ENCODE measurements at regions not wholly inside any gene's neighbourhood (a gene's known extent, or its start where the extent isn't known, plus 50 kb on each side); places are given as distances from the start of the nearest gene placed in this dataset.

DNA sequence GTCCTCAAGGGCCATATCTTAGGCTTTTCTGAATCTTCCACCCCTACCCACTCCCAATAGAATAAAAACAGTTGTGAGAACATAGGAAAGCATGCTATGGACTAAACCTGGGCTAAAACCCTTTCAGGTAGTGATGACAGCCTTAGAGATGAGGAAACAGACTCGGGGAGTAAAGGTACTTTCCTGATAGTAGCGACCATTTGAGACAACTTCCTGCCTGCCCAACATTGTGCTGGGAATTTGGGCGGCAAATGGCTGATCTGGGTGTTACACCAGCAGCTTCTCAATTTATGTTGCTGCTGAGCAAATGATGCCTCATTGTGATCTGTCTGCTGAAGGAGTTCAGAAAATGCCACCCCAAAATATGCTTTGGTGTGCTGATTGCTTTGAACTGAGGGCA, 66.6 kb downstream of the TMEM17 start:
- dilution Hi-C loops (cut with HindIII; ENCODE audit: low sequenced_read_pairs, unreplicated experiment) (no loop called here), in situ Hi-C loops (cut with MboI; ENCODE audit: low sequenced_read_pairs) (no loop called here)
- 67% methylated on average over 1 of the region's 3 CpGs; no CpG with 5 or more reads in 1 of the 2 experiments for WGBS, 2 experiments (ENCODE audit: extremely low coverage in 2 of 2, insufficient read length in 1 of 2)

More for the DNA sequence above, 66.6 kb downstream of the TMEM17 start:
- Histone ChIP-seq H3K9ac (ENCODE audit: low read depth, low read length) (no peak overlapping the region), H2BK15ac (ENCODE audit: low read depth, low read length) (no peak overlapping the region), H3K4me2 (ENCODE audit: low read depth, low read length) (no peak overlapping the region), H4K91ac (ENCODE audit: insufficient read depth, low read depth, low read length) (no peak overlapping the region), H2BK5ac (ENCODE audit: low read depth, low read length, poor library complexity, severe bottlenecking) (no peak overlapping the region), H4K20me1 (ENCODE audit: insufficient read depth, low read length) (no peaks in the 10 kb centered on the region), H4K8ac (ENCODE audit: low read depth in 2 of 2, low read length in 2 of 2) (no peak overlapping the region), H2AFZ (replicated peaks; ENCODE audit: low read length, poor library complexity) (no peak overlapping the region), H3K9me3 (ENCODE audit: control insufficient read depth, insufficient read depth, low read length) (no peaks in the 10 kb centered on the region), H4K5ac (ENCODE audit: low read depth, low read length) (no peak overlapping the region), H2BK20ac (ENCODE audit: low read depth, low read length) (no peak overlapping the region), H3K4ac (ENCODE audit: low read depth, low read length) (no peak overlapping the region), H3K4me1 (ENCODE audit: control insufficient read depth, insufficient read depth, low read length) (no peaks in the 10 kb centered on the region), H3K27ac (ENCODE audit: insufficient read depth, low read length) (no peak overlapping the region), H3K27me3 (ENCODE audit: control insufficient read depth, insufficient read depth, low read length) (peaks cover 35% of the 10 kb centered on the region), H3K14ac (replicated peaks; ENCODE audit: low read depth, low read length) (no peak overlapping the region), H2AK9ac (replicated peaks; ENCODE audit: low read depth, low read length, poor library complexity) (no peak overlapping the region), H2BK120ac (ENCODE audit: low read depth, low read length) (no peak overlapping the region), H3K9me1 (ENCODE audit: insufficient read depth, low read length) (no peaks in the 10 kb centered on the region), H3K36me3 (ENCODE audit: control insufficient read depth, insufficient read depth, low read length) (no peaks in the 10 kb centered on the region), H3K23ac (ENCODE audit: low read depth, low read length) (no peak overlapping the region), H3K79me1 (ENCODE audit: low read depth in 1 of 2, low read length in 2 of 2) (no peaks in the 10 kb centered on the region), H3K18ac (ENCODE audit: low read depth, low read length) (no peak overlapping the region), H3K56ac (ENCODE audit: extremely low read depth, insufficient read depth, low read length) (no peak overlapping the region), H3K4me3 (ENCODE audit: insufficient read depth, low read depth, low read length) (no peak overlapping the region), H2AK5ac (ENCODE audit: low read depth, low read length) (no peak overlapping the region)
- TF ChIP-seq BHLHE40 (IDR thresholded peaks at IDR 0.05; ENCODE audit: low read depth, low read length), result no peak
- TF ChIP-seq CEBPB (IDR thresholded peaks at IDR 0.05; ENCODE audit: low read depth, low read length), result no peak
- no peak for TF ChIP-seq RCOR1 (IDR thresholded peaks at IDR 0.05; ENCODE audit: insufficient replicate concordance, low read length)
- TF ChIP-seq, protein P1, sequence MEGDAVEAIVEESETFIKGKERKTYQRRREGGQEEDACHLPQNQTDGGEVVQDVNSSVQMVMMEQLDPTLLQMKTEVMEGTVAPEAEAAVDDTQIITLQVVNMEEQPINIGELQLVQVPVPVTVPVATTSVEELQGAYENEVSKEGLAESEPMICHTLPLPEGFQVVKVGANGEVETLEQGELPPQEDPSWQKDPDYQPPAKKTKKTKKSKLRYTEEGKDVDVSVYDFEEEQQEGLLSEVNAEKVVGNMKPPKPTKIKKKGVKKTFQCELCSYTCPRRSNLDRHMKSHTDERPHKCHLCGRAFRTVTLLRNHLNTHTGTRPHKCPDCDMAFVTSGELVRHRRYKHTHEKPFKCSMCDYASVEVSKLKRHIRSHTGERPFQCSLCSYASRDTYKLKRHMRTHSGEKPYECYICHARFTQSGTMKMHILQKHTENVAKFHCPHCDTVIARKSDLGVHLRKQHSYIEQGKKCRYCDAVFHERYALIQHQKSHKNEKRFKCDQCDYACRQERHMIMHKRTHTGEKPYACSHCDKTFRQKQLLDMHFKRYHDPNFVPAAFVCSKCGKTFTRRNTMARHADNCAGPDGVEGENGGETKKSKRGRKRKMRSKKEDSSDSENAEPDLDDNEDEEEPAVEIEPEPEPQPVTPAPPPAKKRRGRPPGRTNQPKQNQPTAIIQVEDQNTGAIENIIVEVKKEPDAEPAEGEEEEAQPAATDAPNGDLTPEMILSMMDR (conservative IDR thresholded peaks at IDR 0.05; ENCODE audit: low read depth, low read length), result no peak
- no peak for TF ChIP-seq POLR2A (IDR thresholded peaks at IDR 0.05; ENCODE audit: low read depth, low read length)
- TF ChIP-seq FOS (IDR thresholded peaks at IDR 0.05; ENCODE audit: low read depth, low read length), result no peak
- no peak for TF ChIP-seq CHD1 (IDR thresholded peaks at IDR 0.05; ENCODE audit: low read depth, low read length)
- TF ChIP-seq, protein P2, sequence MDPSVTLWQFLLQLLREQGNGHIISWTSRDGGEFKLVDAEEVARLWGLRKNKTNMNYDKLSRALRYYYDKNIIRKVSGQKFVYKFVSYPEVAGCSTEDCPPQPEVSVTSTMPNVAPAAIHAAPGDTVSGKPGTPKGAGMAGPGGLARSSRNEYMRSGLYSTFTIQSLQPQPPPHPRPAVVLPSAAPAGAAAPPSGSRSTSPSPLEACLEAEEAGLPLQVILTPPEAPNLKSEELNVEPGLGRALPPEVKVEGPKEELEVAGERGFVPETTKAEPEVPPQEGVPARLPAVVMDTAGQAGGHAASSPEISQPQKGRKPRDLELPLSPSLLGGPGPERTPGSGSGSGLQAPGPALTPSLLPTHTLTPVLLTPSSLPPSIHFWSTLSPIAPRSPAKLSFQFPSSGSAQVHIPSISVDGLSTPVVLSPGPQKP (IDR thresholded peaks at IDR 0.05; ENCODE audit: borderline replicate concordance, low read depth, low read length), result no peak
- TF ChIP-seq MAZ (IDR thresholded peaks at IDR 0.05; ENCODE audit: borderline replicate concordance, low read depth, low read length), result no peak
- no peak for TF ChIP-seq MAFK (IDR thresholded peaks at IDR 0.05; ENCODE audit: low read depth, low read length)
- no peak for TF ChIP-seq RFX5 (IDR thresholded peaks at IDR 0.05; ENCODE audit: low read depth, low read length)
- no peak for TF ChIP-seq MXI1 (IDR thresholded peaks at IDR 0.05; ENCODE audit: borderline replicate concordance, low read depth, low read length)
- no peak for TF ChIP-seq RAD21 (IDR thresholded peaks at IDR 0.05; ENCODE audit: low read length)
- ChIA-PET POLR2A (ENCODE audit: unreplicated experiment) (no interaction called here), CTCF (no interaction called here)
- intact Hi-C loops (cut with micrococcal nuclease), result no loop called here
- DNase-seq (no peak), ATAC-seq (ENCODE audit: low read depth) (no peak)
- BruUV-seq (replicated peaks), result no TSS peak

Measured in IMR-90 (cell line).